ENCODE measurements at regions not wholly inside any gene's neighbourhood (a gene's known extent, or its start where the extent isn't known, plus 50 kb on each side); places are given as distances from the start of the nearest gene placed in this dataset.

GRCh38 chr11:105466582-105467228, 143.2 kb upstream of the GRIA4 start:
- peak; percentile 92 for DNase-seq (ENCODE audit: low read depth)
- no peak for TF ChIP-seq CTCF (conservative IDR thresholded peaks at IDR 0.05; ENCODE audit: low read depth, low read length)

GRCh38 chr11:105458071-105458470, 151.8 kb upstream of the GRIA4 start:
- no peak for DNase-seq (ENCODE audit: low read depth)
- no peak overlapping the region for H3K4me3 ChIP-seq (ENCODE audit: low read length)
- no peak for TF ChIP-seq CTCF (conservative IDR thresholded peaks at IDR 0.05; ENCODE audit: low read depth, low read length)

More at GRCh38 chr11:105466582-105467228, 143.2 kb upstream of the GRIA4 start:
- H3K4me3 ChIP-seq (ENCODE audit: low read length), result no peak overlapping the region

GRCh38 chr11:105456950-105457349, 152.9 kb upstream of the GRIA4 start:
- no peak overlapping the region for H3K4me3 ChIP-seq (ENCODE audit: low read length)
- no peak for TF ChIP-seq CTCF (conservative IDR thresholded peaks at IDR 0.05; ENCODE audit: low read depth, low read length)
- DNase-seq (ENCODE audit: low read depth), result no peak

- no peak for TF ChIP-seq CTCF (conservative IDR thresholded peaks at IDR 0.05; ENCODE audit: low read depth, low read length)
- H3K4me3 ChIP-seq (ENCODE audit: low read length), result no peak overlapping the region
- DNase-seq (ENCODE audit: low read depth), result no peak
These were observed 160.7 kb upstream of the GRIA4 start for GRCh38 chr11:105449100-105449734.

GRCh38 chr11:105448703-105449079, 161.2 kb upstream of the GRIA4 start:
- TF ChIP-seq CTCF (conservative IDR thresholded peaks at IDR 0.05; ENCODE audit: low read depth, low read length), result no peak
- no peak overlapping the region for H3K4me3 ChIP-seq (ENCODE audit: low read length)
- no peak for DNase-seq (ENCODE audit: low read depth)

GRCh38 chr11:105447936-105448702, 161.8 kb upstream of the GRIA4 start:
- TF ChIP-seq CTCF (conservative IDR thresholded peaks at IDR 0.05; ENCODE audit: low read depth, low read length), result no peak
- DNase-seq (ENCODE audit: low read depth), result no peak
- no peak overlapping the region for H3K4me3 ChIP-seq (ENCODE audit: low read length)

Data from retinal pigment epithelial cell (primary cell).